Body of pancreas (tissue), 4 donors: ENCODE measurements at regions not wholly inside any gene's neighbourhood (a gene's known extent, or its start where the extent isn't known, plus 50 kb on each side); places are given as distances from the start of the nearest gene placed in this dataset.

Experiments
- CTCF ChIP-seq, 7 experiments: fragments of 450-650 bp in 4 of 7; fragments of 200-600 bp in 3 of 7; sonication (generic) in 3 of 7; IDR thresholded peaks; one replicate each; pipeline ENCODE4 v1.5.1; 2016 to 2019; ENCODE audit warnings: antibody characterized with exemption in 7 of 7
- POLR2A ChIP-seq, 3 donors: fragments of 450-650 bp; IDR thresholded peaks; one replicate each; pipeline ENCODE4 v1.6.1; 2016; ENCODE audit warnings: antibody characterized with exemption in 3 of 3, mild to moderate bottlenecking in 2 of 3

- no peak for TF ChIP-seq POLR2A (IDR thresholded peaks at IDR 0.05)
- no peak for TF ChIP-seq CTCF (IDR thresholded peaks at IDR 0.05)
Measured at GRCh38 chr3:30520699-30521098, 85.7 kb upstream of the TGFBR2 start.
